Colonic mucosa (tissue), 4 donors: ENCODE measurements at regions not wholly inside any gene's neighbourhood (a gene's known extent, or its start where the extent isn't known, plus 50 kb on each side); places are given as distances from the start of the nearest gene placed in this dataset.

Experiments used
- DNase-seq: peaks from one replicate; pipeline ENCODE4 v3.0.0-alpha.2; 2020
- H3K27ac ChIP-seq: fragments of 200-600 bp; one replicate; pipeline ENCODE4 v1.8.0; 2021
- H3K27me3 ChIP-seq: fragments of 200-600 bp; one replicate; pipeline ENCODE4 v1.8.0; 2021
- H3K36me3 ChIP-seq: fragments of 200-600 bp; one replicate; pipeline ENCODE4 v1.8.0; 2021
- H3K4me1 ChIP-seq: fragments of 200-600 bp; one replicate; pipeline ENCODE4 v1.8.0; 2021; ENCODE audit warnings: mild to moderate bottlenecking
- H3K4me3 ChIP-seq: fragments of 200-600 bp; one replicate; pipeline ENCODE4 v1.8.0; 2021
- H3K9ac ChIP-seq, 2 donors: one replicate each; pipeline ENCODE4 v1.7.0; 2013; ENCODE audit warnings: control low read depth in 2 of 2, low read depth in 2 of 2, low read length in 2 of 2
- H3K9me3 ChIP-seq: fragments of 200-600 bp; one replicate; pipeline ENCODE4 v1.8.0; 2021
- intact Hi-C: fragments of 100-400 bp; cut with DNase I; formaldehyde crosslinking; loops from one replicate; pipeline ENCODE4 v1.14.1; 2022
- TF ChIP-seq, protein P1 (sequence below): fragments of 200-600 bp; IDR thresholded peaks from one replicate; pipeline ENCODE4 v1.8.0; 2022; ENCODE audit warnings: antibody characterized with exemption, mild to moderate bottlenecking
- donor health status: healthy.
- donor health status: DM: no; HTN: no; CAD: no.
- donor health status: DM: no; HTN: no; CAD: no.

GRCh38 chr21:19771881-19772280 is 1226.3 kb upstream of the NCAM2 start:
- H3K36me3 ChIP-seq: no peaks in the 10 kb centered on the region
- no peaks in the 10 kb centered on the region for H3K27me3 ChIP-seq
- no peak for DNase-seq
- no peak overlapping the region for H3K4me3 ChIP-seq
- intact Hi-C loops: no loop called here
- H3K27ac ChIP-seq: no peak overlapping the region
- TF ChIP-seq, protein P1, sequence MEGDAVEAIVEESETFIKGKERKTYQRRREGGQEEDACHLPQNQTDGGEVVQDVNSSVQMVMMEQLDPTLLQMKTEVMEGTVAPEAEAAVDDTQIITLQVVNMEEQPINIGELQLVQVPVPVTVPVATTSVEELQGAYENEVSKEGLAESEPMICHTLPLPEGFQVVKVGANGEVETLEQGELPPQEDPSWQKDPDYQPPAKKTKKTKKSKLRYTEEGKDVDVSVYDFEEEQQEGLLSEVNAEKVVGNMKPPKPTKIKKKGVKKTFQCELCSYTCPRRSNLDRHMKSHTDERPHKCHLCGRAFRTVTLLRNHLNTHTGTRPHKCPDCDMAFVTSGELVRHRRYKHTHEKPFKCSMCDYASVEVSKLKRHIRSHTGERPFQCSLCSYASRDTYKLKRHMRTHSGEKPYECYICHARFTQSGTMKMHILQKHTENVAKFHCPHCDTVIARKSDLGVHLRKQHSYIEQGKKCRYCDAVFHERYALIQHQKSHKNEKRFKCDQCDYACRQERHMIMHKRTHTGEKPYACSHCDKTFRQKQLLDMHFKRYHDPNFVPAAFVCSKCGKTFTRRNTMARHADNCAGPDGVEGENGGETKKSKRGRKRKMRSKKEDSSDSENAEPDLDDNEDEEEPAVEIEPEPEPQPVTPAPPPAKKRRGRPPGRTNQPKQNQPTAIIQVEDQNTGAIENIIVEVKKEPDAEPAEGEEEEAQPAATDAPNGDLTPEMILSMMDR: no peak
- H3K9me3 ChIP-seq: no peaks in the 10 kb centered on the region
- H3K4me1 ChIP-seq: no peaks in the 10 kb centered on the region
- H3K9ac ChIP-seq: no peak overlapping the region

DNA sequence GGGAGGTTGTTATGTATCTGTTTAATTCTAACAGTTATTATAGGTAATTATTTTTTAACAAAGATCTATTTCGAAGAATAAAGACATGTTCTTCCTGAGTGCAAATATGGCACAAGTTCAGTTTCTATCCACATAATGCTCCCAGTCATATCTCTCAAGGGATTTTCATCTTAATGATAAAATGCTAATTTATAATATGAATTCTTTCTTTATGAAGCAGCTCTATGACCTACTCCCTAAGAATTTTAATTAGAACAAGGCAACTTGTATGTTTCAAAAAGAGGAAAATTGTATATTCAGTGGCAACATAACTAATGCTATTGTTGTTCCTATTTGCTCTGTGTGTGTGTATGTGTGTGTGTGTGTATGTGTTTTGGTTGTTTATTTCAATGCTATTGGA is 1222.1 kb upstream of the NCAM2 start:
- H3K9ac ChIP-seq: no peak overlapping the region
- no peaks in the 10 kb centered on the region for H3K4me1 ChIP-seq

GRCh38 chr21:19781881-19782652 is 1216.1 kb upstream of the NCAM2 start:
- H3K36me3 ChIP-seq: no peaks in the 10 kb centered on the region
- no peak overlapping the region for H3K4me3 ChIP-seq
- H3K4me1 ChIP-seq: no peaks in the 10 kb centered on the region
- H3K9ac ChIP-seq: no peak overlapping the region
- H3K9me3 ChIP-seq: no peaks in the 10 kb centered on the region
- intact Hi-C loops: no loop called here
- TF ChIP-seq, protein P1: no peak
- DNase-seq: no peak
- H3K27me3 ChIP-seq: no peaks in the 10 kb centered on the region
- H3K27ac ChIP-seq: no peak overlapping the region

More for the DNA sequence above, 1222.1 kb upstream of the NCAM2 start:
- intact Hi-C loops: no loop called here
- DNase-seq: no peak
- H3K36me3 ChIP-seq: no peaks in the 10 kb centered on the region
- no peak overlapping the region for H3K4me3 ChIP-seq
- no peaks in the 10 kb centered on the region for H3K27me3 ChIP-seq
- TF ChIP-seq, protein P1: no peak
- H3K27ac ChIP-seq: no peak overlapping the region
- no peaks in the 10 kb centered on the region for H3K9me3 ChIP-seq

DNA sequence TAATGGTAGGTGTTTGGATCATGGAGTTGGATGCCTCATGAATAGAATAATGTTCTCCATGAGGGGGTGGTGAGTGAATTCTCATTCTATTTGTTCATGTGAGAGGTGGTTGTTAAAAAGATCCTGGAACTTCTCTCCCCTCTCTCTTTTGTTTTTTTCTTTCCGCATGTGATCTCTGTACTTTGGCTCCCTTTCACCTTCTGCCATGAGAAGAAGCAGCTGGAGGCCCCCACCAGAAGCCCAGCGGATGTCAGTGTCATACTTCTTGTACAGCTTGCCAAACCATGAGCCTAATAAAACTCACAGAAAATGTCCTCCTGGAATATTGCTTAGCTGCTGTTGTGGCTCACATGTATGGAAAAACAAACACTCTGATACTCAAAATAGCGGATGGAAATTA is 1212.3 kb upstream of the NCAM2 start:
- Histone ChIP-seq H3K9me3 (no peaks in the 10 kb centered on the region), H3K4me1 (no peaks in the 10 kb centered on the region), H3K36me3 (no peaks in the 10 kb centered on the region), H3K27me3 (no peaks in the 10 kb centered on the region), H3K4me3 (no peak overlapping the region), H3K9ac (no peak overlapping the region), H3K27ac (no peak overlapping the region)
- intact Hi-C loops: no loop called here
- TF ChIP-seq, protein P1: no peak
- DNase-seq: no peak

GRCh38 chr21:19792004-19792403 is 1206.2 kb upstream of the NCAM2 start:
- Histone ChIP-seq H3K4me3 (no peak overlapping the region), H3K9ac (no peak overlapping the region), H3K9me3 (no peaks in the 10 kb centered on the region), H3K27me3 (no peaks in the 10 kb centered on the region), H3K36me3 (no peaks in the 10 kb centered on the region), H3K4me1 (no peaks in the 10 kb centered on the region), H3K27ac (no peak overlapping the region)
- TF ChIP-seq, protein P1: no peak
- no peak for DNase-seq
- intact Hi-C loops: no loop called here
